ENCODE measurements at regions not wholly inside any gene's neighbourhood (a gene's known extent, or its start where the extent isn't known, plus 50 kb on each side); places are given as distances from the start of the nearest gene placed in this dataset.

- Mint-ChIP-seq H3K4me3 (no peak overlapping the region), H3K36me3 (no peaks in the 10 kb centered on the region), H3K9me3 (peaks cover 12% of the 10 kb centered on the region), H3K4me1 (no peaks in the 10 kb centered on the region), H3K27ac (no peak overlapping the region), H3K27me3 (peaks cover 1% of the 10 kb centered on the region)
Measured at GRCh38 chr4:147351083-147351787, 129.7 kb upstream of the EDNRA start.

GRCh38 chr4:147354237-147354636 lies 126.7 kb upstream of the EDNRA start:
- Mint-ChIP-seq H3K27me3 (no peaks in the 10 kb centered on the region), H3K4me1 (no peaks in the 10 kb centered on the region), H3K9me3 (peaks cover 17% of the 10 kb centered on the region), H3K36me3 (no peaks in the 10 kb centered on the region), H3K4me3 (no peak overlapping the region), H3K27ac (no peak overlapping the region)

GRCh38 chr4:147355032-147355656 lies 125.8 kb upstream of the EDNRA start:
- H3K9me3 Mint-ChIP-seq = peaks cover 13% of the 10 kb centered on the region
- H3K27ac Mint-ChIP-seq = no peak overlapping the region
- H3K36me3 Mint-ChIP-seq = no peaks in the 10 kb centered on the region
- H3K4me3 Mint-ChIP-seq = no peak overlapping the region
- no peaks in the 10 kb centered on the region for H3K4me1 Mint-ChIP-seq
- no peaks in the 10 kb centered on the region for H3K27me3 Mint-ChIP-seq

GRCh38 chr4:147355847-147356246 lies 125.0 kb upstream of the EDNRA start:
- Mint-ChIP-seq H3K4me3 (no peak overlapping the region), H3K36me3 (no peaks in the 10 kb centered on the region), H3K27me3 (no peaks in the 10 kb centered on the region), H3K4me1 (no peaks in the 10 kb centered on the region), H3K9me3 (peaks cover 12% of the 10 kb centered on the region), H3K27ac (no peak overlapping the region)

- Mint-ChIP-seq H3K36me3 (no peaks in the 10 kb centered on the region), H3K27ac (no peak overlapping the region), H3K27me3 (peaks cover 2% of the 10 kb centered on the region), H3K4me3 (no peak overlapping the region), H3K9me3 (peaks cover 5% of the 10 kb centered on the region), H3K4me1 (no peaks in the 10 kb centered on the region)
Measured at GRCh38 chr4:147360301-147360700, 120.6 kb upstream of the EDNRA start.

- Mint-ChIP-seq H3K27me3 (peaks cover 2% of the 10 kb centered on the region), H3K36me3 (no peaks in the 10 kb centered on the region), H3K4me3 (no peak overlapping the region), H3K4me1 (no peaks in the 10 kb centered on the region), H3K27ac (no peak overlapping the region), H3K9me3 (peaks cover 5% of the 10 kb centered on the region)
Measured at GRCh38 chr4:147361726-147362125, 119.2 kb upstream of the EDNRA start.

- H3K27ac Mint-ChIP-seq = no peak overlapping the region
- H3K36me3 Mint-ChIP-seq = no peaks in the 10 kb centered on the region
- peaks cover 2% of the 10 kb centered on the region for H3K27me3 Mint-ChIP-seq
- H3K4me3 Mint-ChIP-seq = no peak overlapping the region
- no peaks in the 10 kb centered on the region for H3K4me1 Mint-ChIP-seq
- H3K9me3 Mint-ChIP-seq = peaks cover 5% of the 10 kb centered on the region
Measured at GRCh38 chr4:147362938-147363337, 118.0 kb upstream of the EDNRA start.

GRCh38 chr4:147363514-147363913 lies 117.4 kb upstream of the EDNRA start:
- peaks cover 5% of the 10 kb centered on the region for H3K9me3 Mint-ChIP-seq
- no peak overlapping the region for H3K27ac Mint-ChIP-seq
- H3K4me3 Mint-ChIP-seq = no peak overlapping the region
- peaks cover 2% of the 10 kb centered on the region for H3K27me3 Mint-ChIP-seq
- H3K4me1 Mint-ChIP-seq = no peaks in the 10 kb centered on the region
- no peaks in the 10 kb centered on the region for H3K36me3 Mint-ChIP-seq

- no peak overlapping the region for H3K27ac Mint-ChIP-seq
- no peaks in the 10 kb centered on the region for H3K9me3 Mint-ChIP-seq
- peaks cover 2% of the 10 kb centered on the region for H3K27me3 Mint-ChIP-seq
- no peaks in the 10 kb centered on the region for H3K4me1 Mint-ChIP-seq
- H3K4me3 Mint-ChIP-seq = no peak overlapping the region
- no peaks in the 10 kb centered on the region for H3K36me3 Mint-ChIP-seq
Measured at GRCh38 chr4:147365396-147365795, 115.5 kb upstream of the EDNRA start.

GRCh38 chr4:147366164-147366563 lies 114.7 kb upstream of the EDNRA start:
- Mint-ChIP-seq H3K36me3 (no peaks in the 10 kb centered on the region), H3K27ac (no peak overlapping the region)

GRCh38 chr4:147367891-147368290 lies 113.0 kb upstream of the EDNRA start:
- Mint-ChIP-seq H3K4me3 (no peak overlapping the region), H3K4me1 (no peaks in the 10 kb centered on the region), H3K27me3 (no peaks in the 10 kb centered on the region), H3K36me3 (no peaks in the 10 kb centered on the region), H3K9me3 (no peaks in the 10 kb centered on the region), H3K27ac (no peak overlapping the region)

More at GRCh38 chr4:147366164-147366563, 114.7 kb upstream of the EDNRA start:
- Mint-ChIP-seq H3K4me3 (no peak overlapping the region), H3K9me3 (no peaks in the 10 kb centered on the region), H3K27me3 (peaks cover 2% of the 10 kb centered on the region), H3K4me1 (no peaks in the 10 kb centered on the region)

GRCh38 chr4:147368948-147369347 lies 111.9 kb upstream of the EDNRA start:
- H3K4me1 Mint-ChIP-seq = no peaks in the 10 kb centered on the region
- no peaks in the 10 kb centered on the region for H3K36me3 Mint-ChIP-seq
- H3K27me3 Mint-ChIP-seq = no peaks in the 10 kb centered on the region
- H3K4me3 Mint-ChIP-seq = no peak overlapping the region
- no peaks in the 10 kb centered on the region for H3K9me3 Mint-ChIP-seq
- H3K27ac Mint-ChIP-seq = no peak overlapping the region

GRCh38 chr4:147370473-147370872 lies 110.4 kb upstream of the EDNRA start:
- no peaks in the 10 kb centered on the region for H3K36me3 Mint-ChIP-seq
- H3K4me3 Mint-ChIP-seq = no peak overlapping the region
- no peaks in the 10 kb centered on the region for H3K4me1 Mint-ChIP-seq
- H3K27ac Mint-ChIP-seq = no peak overlapping the region
- H3K9me3 Mint-ChIP-seq = no peaks in the 10 kb centered on the region
- no peaks in the 10 kb centered on the region for H3K27me3 Mint-ChIP-seq

- no peaks in the 10 kb centered on the region for H3K27me3 Mint-ChIP-seq
- no peak overlapping the region for H3K27ac Mint-ChIP-seq
- peaks cover 2% of the 10 kb centered on the region for H3K9me3 Mint-ChIP-seq
- no peaks in the 10 kb centered on the region for H3K36me3 Mint-ChIP-seq
- H3K4me1 Mint-ChIP-seq = no peaks in the 10 kb centered on the region
- no peak overlapping the region for H3K4me3 Mint-ChIP-seq
Measured at GRCh38 chr4:147370881-147371280, 110.0 kb upstream of the EDNRA start.

- H3K4me1 Mint-ChIP-seq = no peaks in the 10 kb centered on the region
- peaks cover 7% of the 10 kb centered on the region for H3K9me3 Mint-ChIP-seq
- H3K36me3 Mint-ChIP-seq = no peaks in the 10 kb centered on the region
- H3K27me3 Mint-ChIP-seq = no peaks in the 10 kb centered on the region
- no peak overlapping the region for H3K4me3 Mint-ChIP-seq
- no peak overlapping the region for H3K27ac Mint-ChIP-seq
Measured at GRCh38 chr4:147371661-147372060, 109.2 kb upstream of the EDNRA start.

GRCh38 chr4:147378780-147379179 lies 102.1 kb upstream of the EDNRA start:
- Mint-ChIP-seq H3K4me3 (no peak overlapping the region), H3K27ac (no peak overlapping the region), H3K4me1 (no peaks in the 10 kb centered on the region), H3K27me3 (no peaks in the 10 kb centered on the region), H3K36me3 (no peaks in the 10 kb centered on the region), H3K9me3 (peaks cover 15% of the 10 kb centered on the region)

GRCh38 chr4:147381749-147382148 lies 99.1 kb upstream of the EDNRA start:
- Mint-ChIP-seq H3K4me1 (no peaks in the 10 kb centered on the region), H3K27ac (no peak overlapping the region), H3K36me3 (no peaks in the 10 kb centered on the region), H3K27me3 (no peaks in the 10 kb centered on the region), H3K9me3 (peaks cover 8% of the 10 kb centered on the region), H3K4me3 (no peak overlapping the region)
